Mononuclear cell (primary cell): ENCODE measurements at regions not wholly inside any gene's neighbourhood (a gene's known extent, or its start where the extent isn't known, plus 50 kb on each side); places are given as distances from the start of the nearest gene placed in this dataset.

Experiments
- H3K27me3 ChIP-seq: 2 replicates; pipeline ENCODE4 v1.6.0; 2011; ENCODE audit warnings: low read length, control low read depth; ENCODE audit not compliant: insufficient read depth
- H3K4me1 ChIP-seq: 2 replicates; pipeline ENCODE4 v1.5.1; 2011; ENCODE audit warnings: mild to moderate bottlenecking, low read length, control low read depth; ENCODE audit not compliant: insufficient read depth
- H3K4me3 ChIP-seq: 2 replicates; pipeline ENCODE4 v1.5.1; 2011; ENCODE audit warnings: mild to moderate bottlenecking, low read length, moderate library complexity
- H3K9me3 ChIP-seq: 2 replicates; pipeline ENCODE4 v1.5.1; 2011; ENCODE audit warnings: low read depth, mild to moderate bottlenecking, control low read depth, low read length

- Histone ChIP-seq H3K4me1 (peaks cover 24% of the 10 kb centered on the region), H3K9me3 (no peaks in the 10 kb centered on the region), H3K4me3 (no peak overlapping the region), H3K27me3 (no peaks in the 10 kb centered on the region)
Observed at GRCh38 chr11:110802162-110802561, 89.9 kb upstream of the ARHGAP20 start.

DNA sequence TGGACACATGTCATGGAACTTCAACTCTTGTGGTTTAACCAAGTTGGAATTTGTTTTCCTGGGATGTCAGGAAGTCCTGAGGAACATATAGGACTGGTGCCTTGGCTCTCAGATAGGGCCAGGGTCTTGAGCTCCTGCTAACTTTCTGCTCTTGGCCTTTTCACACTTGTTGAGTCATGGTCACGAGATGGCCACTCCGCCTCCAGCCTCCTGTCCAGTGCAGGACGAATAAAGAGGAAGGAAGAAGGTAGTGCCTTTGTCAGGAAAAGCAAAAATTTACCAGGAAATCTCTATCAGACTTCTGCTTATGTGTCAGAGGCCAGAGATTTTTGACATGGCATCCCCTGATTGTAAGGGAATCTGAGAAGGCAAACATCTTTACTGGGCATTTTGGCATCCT lies 89.1 kb upstream of the ARHGAP20 start:
- H3K4me3 ChIP-seq, result no peak overlapping the region
- H3K9me3 ChIP-seq, result no peaks in the 10 kb centered on the region
- no peaks in the 10 kb centered on the region for H3K27me3 ChIP-seq
- peaks cover 27% of the 10 kb centered on the region for H3K4me1 ChIP-seq

GRCh38 chr11:110798201-110798900 lies 86.1 kb upstream of the ARHGAP20 start:
- no peaks in the 10 kb centered on the region for H3K27me3 ChIP-seq
- no peaks in the 10 kb centered on the region for H3K9me3 ChIP-seq
- H3K4me1 ChIP-seq, result peaks cover 27% of the 10 kb centered on the region
- H3K4me3 ChIP-seq, result no peak overlapping the region

DNA sequence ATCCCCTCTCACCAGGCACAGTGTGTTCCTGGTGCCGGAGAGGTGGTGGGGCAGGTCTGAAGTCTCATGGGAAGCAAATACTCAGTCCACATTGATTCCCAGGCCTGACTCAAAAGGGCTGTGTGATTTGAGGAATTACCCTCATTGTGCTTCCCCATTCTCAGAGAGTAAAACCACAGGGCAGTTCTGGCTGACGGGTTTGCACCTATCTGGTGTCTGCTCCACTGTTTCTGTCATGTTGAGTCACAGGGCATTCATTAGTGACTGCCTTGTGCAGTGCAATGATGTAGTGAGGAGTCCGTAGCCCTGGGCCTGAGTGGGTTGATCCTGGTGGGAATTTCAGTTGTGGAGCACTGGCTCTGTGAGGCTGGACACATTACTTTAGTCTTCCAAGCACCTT lies 85.2 kb upstream of the ARHGAP20 start:
- Histone ChIP-seq H3K4me1 (peaks cover 27% of the 10 kb centered on the region), H3K27me3 (no peaks in the 10 kb centered on the region), H3K9me3 (no peaks in the 10 kb centered on the region), H3K4me3 (no peak overlapping the region)

GRCh38 chr11:110795112-110795624 lies 82.9 kb upstream of the ARHGAP20 start:
- Histone ChIP-seq H3K9me3 (no peaks in the 10 kb centered on the region), H3K27me3 (no peaks in the 10 kb centered on the region), H3K4me3 (no peak overlapping the region), H3K4me1 (peaks cover 20% of the 10 kb centered on the region)

DNA sequence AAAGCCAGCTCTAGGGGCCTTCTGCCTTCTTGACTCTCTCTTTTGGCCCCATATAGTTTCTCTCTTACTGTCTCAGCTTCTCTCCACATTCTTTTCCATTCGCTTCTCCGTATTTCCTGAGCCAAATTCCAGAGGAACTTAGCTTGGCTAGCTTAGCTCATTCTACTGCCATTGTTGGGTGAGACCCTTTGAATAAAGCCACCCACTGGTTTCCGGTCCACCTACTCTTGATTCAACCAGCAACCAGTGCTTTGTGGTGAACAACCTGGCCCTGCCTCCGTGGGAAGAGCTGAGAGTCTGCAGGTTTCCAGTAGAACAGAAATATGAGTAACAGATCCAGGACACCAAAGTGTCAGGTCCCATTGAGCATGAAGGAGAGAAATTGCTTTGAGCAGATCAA lies 81.3 kb upstream of the ARHGAP20 start:
- Histone ChIP-seq H3K4me3 (no peak overlapping the region), H3K4me1 (peaks cover 17% of the 10 kb centered on the region), H3K27me3 (no peaks in the 10 kb centered on the region), H3K9me3 (no peaks in the 10 kb centered on the region)

- no peak overlapping the region for H3K4me3 ChIP-seq
- no peaks in the 10 kb centered on the region for H3K4me1 ChIP-seq
- H3K27me3 ChIP-seq, result no peaks in the 10 kb centered on the region
- no peaks in the 10 kb centered on the region for H3K9me3 ChIP-seq
Observed at GRCh38 chr11:110791621-110792020, 79.4 kb upstream of the ARHGAP20 start.

DNA sequence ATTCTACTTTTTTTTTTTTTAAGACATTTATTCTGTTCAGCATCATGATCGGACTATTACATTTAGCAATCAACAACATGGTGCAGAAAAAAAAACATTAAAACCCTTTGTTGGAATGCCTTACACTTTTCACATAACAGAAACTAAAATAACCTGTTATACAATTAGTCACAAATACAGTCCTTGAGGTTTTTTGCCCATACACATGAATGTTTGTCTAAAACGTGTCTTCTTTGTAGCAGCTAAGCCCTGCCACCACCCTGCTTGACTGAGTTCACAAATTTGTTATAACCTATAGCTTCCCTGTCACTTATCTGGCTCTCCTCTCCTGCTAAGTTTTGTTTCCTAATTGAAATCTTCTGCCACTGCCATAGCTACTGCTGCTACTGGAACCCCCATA lies 75.4 kb upstream of the ARHGAP20 start:
- Histone ChIP-seq H3K9me3 (no peaks in the 10 kb centered on the region), H3K4me1 (no peaks in the 10 kb centered on the region), H3K4me3 (no peak overlapping the region), H3K27me3 (no peaks in the 10 kb centered on the region)

DNA sequence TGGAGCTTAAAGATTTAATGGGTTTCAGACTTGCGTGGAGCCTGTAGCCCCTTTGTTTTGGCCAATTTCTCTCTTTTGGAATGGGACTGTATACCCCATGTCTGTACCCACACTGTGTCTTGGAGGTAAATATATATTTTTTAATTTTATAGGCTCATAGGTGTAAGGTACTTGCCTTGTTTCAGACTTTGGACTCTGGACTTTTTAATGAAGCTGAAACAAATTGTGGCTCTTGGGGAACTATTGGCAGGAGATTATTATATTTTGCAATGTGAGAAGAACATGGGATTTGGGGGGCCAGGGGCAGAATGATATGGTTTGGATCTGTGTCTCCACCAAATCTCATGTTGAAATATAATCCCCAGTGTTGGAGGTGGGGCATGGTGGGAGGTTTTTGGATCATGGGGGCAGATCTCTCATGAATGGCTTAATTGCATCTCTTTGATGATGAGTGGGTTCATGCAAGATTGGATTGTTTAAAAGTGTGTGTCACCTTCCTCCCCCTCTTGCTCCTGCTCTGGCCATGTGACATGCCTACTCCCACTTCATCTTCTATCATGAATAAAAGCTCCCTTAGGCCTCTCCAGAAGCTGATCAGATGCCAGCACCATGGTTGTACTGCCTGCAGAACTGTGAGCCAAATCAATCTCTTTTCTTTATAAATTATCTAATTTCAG lies 74.1 kb upstream of the ARHGAP20 start:
- Histone ChIP-seq H3K9me3 (no peaks in the 10 kb centered on the region), H3K4me3 (no peak overlapping the region)

DNA sequence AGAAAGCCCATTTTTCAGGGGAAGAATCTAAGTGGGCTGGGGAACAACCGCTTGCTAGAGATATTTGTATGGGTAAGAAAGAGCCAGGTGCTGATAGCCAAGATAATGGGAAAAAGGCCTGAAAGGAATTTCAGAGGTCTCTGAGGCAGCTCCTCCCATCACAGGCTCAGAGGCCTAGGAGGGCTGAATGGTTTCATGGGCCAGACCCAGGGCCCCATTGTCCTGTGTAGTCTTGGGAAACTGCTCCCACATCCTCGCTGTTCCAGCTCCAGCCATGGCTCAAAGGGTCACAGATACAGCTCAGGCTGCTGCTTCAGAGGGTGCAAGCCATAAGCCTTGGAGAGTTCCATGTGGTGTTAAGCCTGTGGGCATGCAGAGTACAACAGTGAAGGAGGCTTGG lies 73.2 kb upstream of the ARHGAP20 start:
- H3K27me3 ChIP-seq, result no peaks in the 10 kb centered on the region
- H3K9me3 ChIP-seq, result no peaks in the 10 kb centered on the region
- H3K4me3 ChIP-seq, result no peak overlapping the region
- H3K4me1 ChIP-seq, result no peaks in the 10 kb centered on the region

More for the DNA sequence above, 74.1 kb upstream of the ARHGAP20 start:
- Histone ChIP-seq H3K27me3 (no peaks in the 10 kb centered on the region), H3K4me1 (no peaks in the 10 kb centered on the region)

DNA sequence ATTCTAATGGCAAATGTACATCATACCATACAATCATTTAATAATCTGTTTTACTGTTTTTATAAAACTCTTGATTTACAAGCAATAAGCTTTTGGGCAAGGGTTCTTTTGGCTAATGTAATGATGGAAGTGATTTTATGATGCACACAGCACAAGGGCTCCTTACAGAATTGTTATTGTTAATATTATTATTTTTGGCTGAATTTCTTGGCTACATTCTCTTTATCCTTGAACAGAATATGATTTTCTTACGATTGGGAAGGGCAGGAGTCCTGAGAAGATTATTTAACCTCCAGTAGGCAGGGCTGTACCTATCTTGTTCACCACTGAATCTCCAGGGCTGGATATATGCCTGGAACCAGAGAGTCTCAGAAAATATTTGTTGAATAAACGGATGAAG lies 70.4 kb upstream of the ARHGAP20 start:
- H3K27me3 ChIP-seq, result no peaks in the 10 kb centered on the region
- H3K4me3 ChIP-seq, result no peak overlapping the region
- peaks cover 13% of the 10 kb centered on the region for H3K4me1 ChIP-seq
- H3K9me3 ChIP-seq, result no peaks in the 10 kb centered on the region

GRCh38 chr11:110779108-110779507 lies 66.9 kb upstream of the ARHGAP20 start:
- H3K4me1 ChIP-seq, result peaks cover 17% of the 10 kb centered on the region

GRCh38 chr11:110778343-110778742 lies 66.1 kb upstream of the ARHGAP20 start:
- H3K4me3 ChIP-seq, result no peak overlapping the region
- H3K4me1 ChIP-seq, result peaks cover 17% of the 10 kb centered on the region
- no peaks in the 10 kb centered on the region for H3K9me3 ChIP-seq
- no peaks in the 10 kb centered on the region for H3K27me3 ChIP-seq

More at GRCh38 chr11:110779108-110779507, 66.9 kb upstream of the ARHGAP20 start:
- no peaks in the 10 kb centered on the region for H3K27me3 ChIP-seq
- no peak overlapping the region for H3K4me3 ChIP-seq
- no peaks in the 10 kb centered on the region for H3K9me3 ChIP-seq

GRCh38 chr11:110777775-110778174 lies 65.5 kb upstream of the ARHGAP20 start:
- Histone ChIP-seq H3K27me3 (no peaks in the 10 kb centered on the region), H3K4me3 (no peak overlapping the region), H3K9me3 (no peaks in the 10 kb centered on the region), H3K4me1 (peaks cover 17% of the 10 kb centered on the region)

GRCh38 chr11:110776081-110776480 lies 63.8 kb upstream of the ARHGAP20 start:
- Histone ChIP-seq H3K4me3 (no peak overlapping the region), H3K9me3 (no peaks in the 10 kb centered on the region), H3K27me3 (no peaks in the 10 kb centered on the region), H3K4me1 (peaks cover 17% of the 10 kb centered on the region)
